HCT116 (cell line): ENCODE measurements at regions not wholly inside any gene's neighbourhood (a gene's known extent, or its start where the extent isn't known, plus 50 kb on each side); places are given as distances from the start of the nearest gene placed in this dataset.

Source experiments
- EZH2 ChIP-seq: fragments of 200-600 bp; sonication (generic); IDR thresholded peaks from 2 replicates; pipeline ENCODE4 v1.6.1; 2017; ENCODE audit warnings: antibody characterized with exemption, mixed run types
- EZH2phosphoT487 ChIP-seq: fragments of 200-600 bp; IDR thresholded peaks from 2 replicates; pipeline ENCODE4 v1.6.1; 2018; ENCODE audit warnings: antibody characterized with exemption, borderline replicate concordance
- POLR2A ChIP-seq: IDR thresholded peaks from 2 replicates; pipeline ENCODE4 v1.7.0; 2011; ENCODE audit warnings: borderline replicate concordance; ENCODE audit not compliant: insufficient read depth, insufficient read length; ENCODE audit errors: extremely low read depth
- POLR2AphosphoS5 ChIP-seq: IDR thresholded peaks from 2 replicates; pipeline ENCODE4 v1.6.1; 2011; ENCODE audit warnings: mild to moderate bottlenecking, low read depth, low read length, moderate library complexity
- RAD21 ChIP-seq: IDR thresholded peaks from 2 replicates; pipeline ENCODE4 v1.6.1; 2012; ENCODE audit warnings: low read depth, mild to moderate bottlenecking
- REST ChIP-seq: IDR thresholded peaks from 2 replicates; pipeline ENCODE4 v1.6.1; 2012; ENCODE audit warnings: low read depth
- SP1 ChIP-seq: IDR thresholded peaks from 2 replicates; pipeline ENCODE4 v1.6.1; 2012; ENCODE audit warnings: low read depth
- YY1 ChIP-seq: IDR thresholded peaks from 2 replicates; pipeline ENCODE4 v1.6.1; 2011; ENCODE audit warnings: low read length, low read depth, moderate library complexity, mild to moderate bottlenecking; ENCODE audit not compliant: insufficient replicate concordance; ENCODE audit errors: extremely low read depth
- ZBTB33 ChIP-seq: IDR thresholded peaks from 2 replicates; pipeline ENCODE4 v1.6.1; 2011; ENCODE audit warnings: mild to moderate bottlenecking, low read length, moderate library complexity; ENCODE audit not compliant: insufficient replicate concordance; ENCODE audit errors: extremely low read depth
- ZNF274 ChIP-seq: fragments of 200-500 bp; sonication (Bioruptor generic); IDR thresholded peaks from 2 replicates; pipeline ENCODE4 v1.6.1; 2014; ENCODE audit warnings: mild to moderate bottlenecking, low read depth, low read length, inconsistent platforms
- TF ChIP-seq, protein P1 (sequence below), 3 experiments: fragments of 200-600 bp in 1 of 3; sonication (generic) in 1 of 3; IDR thresholded peaks in 2 of 3; conservative IDR thresholded peaks in 1 of 3; 2 replicates each; pipeline ENCODE4 v1.5.1; 2012 to 2017; ENCODE audit warnings: low read depth in 2 of 3, low read length in 2 of 3, antibody characterized with exemption in 1 of 3, borderline replicate concordance in 1 of 3, control low read depth in 1 of 3, mild to moderate bottlenecking in 1 of 3, mixed read lengths in 1 of 3, mixed run types in 1 of 3, moderate library complexity in 1 of 3; ENCODE audit not compliant: insufficient read depth in 1 of 3
- TF ChIP-seq, protein P2 (sequence below): IDR thresholded peaks from 2 replicates; pipeline ENCODE4 v1.6.1; 2012
- TF ChIP-seq, protein P3 (sequence below): IDR thresholded peaks from 2 replicates; pipeline ENCODE4 v1.6.1; 2012

DNA sequence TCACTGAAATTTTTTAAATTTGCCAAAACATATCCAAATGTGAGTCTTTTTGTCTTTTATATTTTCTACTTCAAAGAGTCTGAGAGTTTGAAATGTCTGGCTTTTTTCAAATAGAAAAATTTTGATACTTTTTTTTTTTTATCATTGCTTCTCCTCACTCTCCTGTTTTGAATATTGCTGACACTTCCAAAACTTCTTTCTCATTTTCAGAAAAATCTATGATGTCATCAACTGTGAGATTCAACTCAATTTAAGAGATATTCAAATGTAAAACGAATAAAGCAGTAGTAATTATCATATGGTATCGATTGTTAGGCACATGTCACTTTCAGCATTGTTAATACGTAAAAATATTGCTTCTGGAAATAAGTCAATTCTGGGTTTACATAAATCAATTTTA, 505.8 kb upstream of the STEAP1 start:
- no peak for TF ChIP-seq ZBTB33
- TF ChIP-seq EZH2phosphoT487, result no peak
- TF ChIP-seq, protein P1, sequence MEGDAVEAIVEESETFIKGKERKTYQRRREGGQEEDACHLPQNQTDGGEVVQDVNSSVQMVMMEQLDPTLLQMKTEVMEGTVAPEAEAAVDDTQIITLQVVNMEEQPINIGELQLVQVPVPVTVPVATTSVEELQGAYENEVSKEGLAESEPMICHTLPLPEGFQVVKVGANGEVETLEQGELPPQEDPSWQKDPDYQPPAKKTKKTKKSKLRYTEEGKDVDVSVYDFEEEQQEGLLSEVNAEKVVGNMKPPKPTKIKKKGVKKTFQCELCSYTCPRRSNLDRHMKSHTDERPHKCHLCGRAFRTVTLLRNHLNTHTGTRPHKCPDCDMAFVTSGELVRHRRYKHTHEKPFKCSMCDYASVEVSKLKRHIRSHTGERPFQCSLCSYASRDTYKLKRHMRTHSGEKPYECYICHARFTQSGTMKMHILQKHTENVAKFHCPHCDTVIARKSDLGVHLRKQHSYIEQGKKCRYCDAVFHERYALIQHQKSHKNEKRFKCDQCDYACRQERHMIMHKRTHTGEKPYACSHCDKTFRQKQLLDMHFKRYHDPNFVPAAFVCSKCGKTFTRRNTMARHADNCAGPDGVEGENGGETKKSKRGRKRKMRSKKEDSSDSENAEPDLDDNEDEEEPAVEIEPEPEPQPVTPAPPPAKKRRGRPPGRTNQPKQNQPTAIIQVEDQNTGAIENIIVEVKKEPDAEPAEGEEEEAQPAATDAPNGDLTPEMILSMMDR (IDR thresholded peaks at IDR 0.05 in 2 of 3, conservative IDR thresholded peaks at IDR 0.05 in 1 of 3; ENCODE audit: borderline replicate concordance in 1 of 3, insufficient read depth in 1 of 3, low read depth in 2 of 3, low read length in 2 of 3), result no peak
- no peak for TF ChIP-seq POLR2AphosphoS5
- TF ChIP-seq POLR2A, result no peak
- TF ChIP-seq SP1, result no peak
- TF ChIP-seq REST, result no peak
- TF ChIP-seq ZNF274, result no peak
- no peak for TF ChIP-seq EZH2
- TF ChIP-seq, protein P2, sequence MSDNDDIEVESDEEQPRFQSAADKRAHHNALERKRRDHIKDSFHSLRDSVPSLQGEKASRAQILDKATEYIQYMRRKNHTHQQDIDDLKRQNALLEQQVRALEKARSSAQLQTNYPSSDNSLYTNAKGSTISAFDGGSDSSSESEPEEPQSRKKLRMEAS, result no peak
- TF ChIP-seq, protein P3, sequence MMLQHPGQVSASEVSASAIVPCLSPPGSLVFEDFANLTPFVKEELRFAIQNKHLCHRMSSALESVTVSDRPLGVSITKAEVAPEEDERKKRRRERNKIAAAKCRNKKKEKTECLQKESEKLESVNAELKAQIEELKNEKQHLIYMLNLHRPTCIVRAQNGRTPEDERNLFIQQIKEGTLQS, result no peak
- no peak for TF ChIP-seq YY1
- no peak for TF ChIP-seq RAD21
